OCI-M2 (cell line): ENCODE measurements at regions not wholly inside any gene's neighbourhood (a gene's known extent, or its start where the extent isn't known, plus 50 kb on each side); places are given as distances from the start of the nearest gene placed in this dataset.
"Not testable (repeated sequence)": the region's sequence is repeated elsewhere in the genome, so short reads cannot be mapped to it uniquely, and the experiment has no call there.

ENCODE experiments used
- DNase-seq: peaks from one replicate; lab custom pipeline; 2025; ENCODE audit not compliant: unreplicated experiment; lab: John Stamatoyannopoulos, UW

DNA sequence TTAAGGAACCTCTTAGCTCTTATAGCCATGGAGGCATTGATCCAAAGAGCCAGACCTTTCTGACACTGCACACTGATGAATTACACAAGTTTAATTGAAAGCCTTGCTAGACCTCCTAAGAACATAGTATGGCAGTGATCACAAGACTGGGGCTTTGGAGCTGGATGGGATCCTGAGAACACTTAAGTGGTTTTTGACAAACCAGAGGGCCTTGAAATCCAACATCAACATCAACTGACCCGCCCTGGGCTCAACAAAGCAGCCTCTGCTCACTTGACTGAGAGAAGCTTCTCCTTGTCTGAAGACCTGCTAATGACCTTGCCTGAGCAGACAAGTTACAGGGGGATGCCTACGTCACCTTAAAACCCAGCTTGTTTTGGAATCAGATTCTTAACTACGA is 257.6 kb downstream of the KLF13 start:
- DNase-seq: no peak

DNA sequence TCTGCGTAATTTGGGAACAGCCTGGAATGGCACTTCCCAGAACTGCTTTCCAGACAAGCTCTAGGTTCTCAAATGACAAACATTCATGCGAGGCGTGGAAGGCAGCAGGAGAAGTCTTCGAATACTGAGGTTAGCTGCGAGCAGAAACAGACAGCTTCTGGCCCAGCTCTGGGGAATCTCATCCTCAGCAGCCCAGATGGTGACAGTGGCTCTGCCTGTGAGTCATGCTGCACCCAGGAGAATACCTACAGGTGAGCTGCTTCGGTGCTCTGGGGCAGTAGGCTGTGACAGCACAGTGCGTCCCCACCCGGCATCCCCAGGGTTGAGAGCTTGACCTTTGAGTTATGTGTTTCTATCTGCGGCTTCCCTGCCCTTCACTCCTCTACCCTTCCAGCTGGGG is 258.6 kb downstream of the KLF13 start:
- no peak for DNase-seq

DNA sequence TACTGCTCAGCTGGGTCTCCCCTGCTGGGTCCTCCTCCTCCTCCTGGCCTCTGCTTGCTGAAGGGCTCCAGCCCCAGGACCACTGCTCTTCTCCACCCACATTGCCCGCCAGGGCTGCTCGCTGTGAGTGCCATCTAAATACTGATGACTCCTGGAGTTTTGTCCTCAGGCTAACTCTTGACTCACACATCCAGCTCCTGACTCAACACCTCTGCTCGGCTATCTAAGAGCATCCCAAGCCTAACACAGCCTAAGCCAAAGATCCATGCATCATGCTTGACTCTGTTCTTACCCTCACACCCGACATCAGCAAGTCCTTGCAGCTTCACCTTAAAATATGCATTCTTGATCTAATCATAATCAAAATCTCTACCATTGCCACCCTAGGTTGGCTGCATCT is 260.2 kb downstream of the KLF13 start:
- DNase-seq: no peak

DNA sequence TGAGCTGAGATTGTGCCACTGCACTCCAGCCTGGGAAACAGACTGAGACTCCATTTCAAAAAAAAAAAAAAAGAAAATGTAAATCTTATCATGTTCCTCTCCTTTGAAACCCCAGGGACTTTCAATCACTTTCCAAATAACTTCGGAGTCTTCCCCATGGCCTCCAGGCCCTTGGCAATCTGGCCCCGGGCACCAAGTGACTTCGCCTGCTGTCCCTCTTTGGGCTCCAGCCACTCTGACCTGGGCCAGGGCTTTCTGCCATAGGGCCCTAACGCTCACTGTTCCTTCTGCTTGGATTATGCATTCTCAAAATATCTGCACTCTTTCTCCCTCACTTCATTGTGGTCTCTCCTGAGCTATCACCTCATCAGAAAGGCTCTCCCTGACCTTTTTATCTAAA is 260.9 kb downstream of the KLF13 start:
- no peak for DNase-seq

DNA sequence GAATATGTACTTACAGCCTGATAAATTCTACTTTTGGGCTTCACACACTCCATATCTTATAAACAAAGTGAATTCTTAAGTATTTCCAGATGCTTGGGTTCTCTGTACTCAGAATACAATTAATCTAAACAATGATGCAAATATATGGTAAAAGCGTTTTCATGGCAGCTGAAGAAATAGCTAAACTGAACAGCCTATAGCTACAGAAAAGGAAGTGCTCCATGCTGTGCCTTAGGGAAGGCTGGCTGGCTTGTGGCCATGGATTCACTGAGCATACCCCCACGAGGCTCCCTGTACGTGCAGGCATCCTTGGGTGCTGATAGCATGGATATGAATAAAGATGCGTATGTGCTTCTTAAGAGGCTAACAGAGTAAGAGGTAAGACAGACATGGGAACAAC is 264.0 kb downstream of the KLF13 start:
- DNase-seq: no peak

DNA sequence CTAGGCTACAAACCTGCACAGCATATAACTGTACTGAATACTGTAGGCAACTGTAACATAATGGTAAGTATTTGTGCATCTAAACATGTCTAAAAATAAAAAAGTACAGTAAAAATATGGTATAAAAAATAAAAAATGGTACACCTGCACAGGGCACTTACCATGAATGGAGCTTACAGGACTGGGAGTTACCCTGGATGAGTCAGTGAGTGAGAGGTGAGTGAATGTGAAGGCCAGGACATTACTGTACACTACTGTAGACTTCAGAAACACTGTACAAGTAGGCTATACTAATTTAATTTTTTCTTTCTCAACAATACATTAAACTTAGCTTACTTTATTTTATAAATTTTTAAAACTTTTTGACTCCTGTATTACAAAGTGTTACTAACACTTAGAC is 265.3 kb downstream of the KLF13 start:
- DNase-seq: no peak

DNA sequence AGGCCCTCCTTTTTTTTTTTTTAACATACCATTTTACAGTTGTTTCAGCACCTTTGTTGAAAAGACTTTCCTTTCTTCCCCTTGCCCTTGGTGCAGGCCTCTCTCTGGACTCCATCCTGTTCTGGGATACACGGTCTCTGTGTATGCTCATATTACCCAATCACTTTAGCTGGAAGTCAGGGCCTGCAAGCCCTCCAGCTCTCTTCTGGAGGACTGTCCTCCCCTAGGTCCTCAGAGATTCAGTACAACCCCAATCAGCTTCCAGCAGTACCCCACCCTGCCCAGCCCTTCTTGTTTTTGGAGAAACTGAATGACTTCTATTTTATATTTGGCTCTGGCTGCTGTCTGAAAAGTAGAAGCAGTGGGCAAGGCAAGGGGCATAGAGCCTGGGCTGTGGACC is 270.8 kb downstream of the KLF13 start:
- DNase-seq: no peak

DNA sequence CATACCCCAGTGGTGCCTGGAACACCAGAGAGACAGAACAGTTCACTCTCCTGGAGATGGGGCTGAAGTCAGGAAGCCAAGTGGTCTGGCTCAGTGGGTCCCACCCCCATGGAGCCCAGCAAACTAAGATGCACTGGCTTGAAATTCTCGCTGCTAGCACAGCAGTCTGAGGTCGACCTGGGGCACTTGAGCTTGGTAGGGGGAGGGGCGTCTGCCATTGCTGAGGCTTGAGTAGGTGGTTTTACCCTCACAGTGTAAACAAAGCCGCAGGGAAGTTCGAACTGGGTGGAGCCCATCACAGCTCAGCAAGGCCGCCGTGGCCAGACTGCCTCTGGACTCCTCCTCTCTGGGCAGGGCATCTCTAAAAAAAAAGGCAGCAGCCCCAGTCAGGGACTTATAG is 272.0 kb downstream of the KLF13 start:
- no peak for DNase-seq

DNA sequence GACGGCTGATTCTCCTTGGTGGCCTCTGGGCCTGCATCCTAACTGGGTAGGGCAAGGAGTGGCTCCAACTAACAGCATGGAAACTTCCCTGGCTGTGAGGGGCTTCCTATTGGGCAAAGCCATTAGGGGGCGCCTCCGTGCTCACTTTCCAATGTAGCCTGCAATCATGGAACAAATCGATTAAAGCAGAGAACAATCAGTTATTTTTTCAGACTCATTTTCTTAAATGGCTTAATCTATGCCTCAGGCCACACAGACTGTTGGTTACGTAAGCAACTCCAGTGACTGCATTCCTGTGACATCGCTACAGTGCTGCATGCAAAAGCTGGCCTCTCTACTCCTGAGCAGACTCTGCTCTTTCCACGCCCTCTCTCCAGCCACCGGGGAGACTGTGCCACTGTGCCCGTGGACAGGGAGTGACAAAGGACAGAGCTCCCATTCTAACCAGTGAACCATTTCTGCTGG is 278.9 kb downstream of the KLF13 start:
- DNase-seq: no peak

DNA sequence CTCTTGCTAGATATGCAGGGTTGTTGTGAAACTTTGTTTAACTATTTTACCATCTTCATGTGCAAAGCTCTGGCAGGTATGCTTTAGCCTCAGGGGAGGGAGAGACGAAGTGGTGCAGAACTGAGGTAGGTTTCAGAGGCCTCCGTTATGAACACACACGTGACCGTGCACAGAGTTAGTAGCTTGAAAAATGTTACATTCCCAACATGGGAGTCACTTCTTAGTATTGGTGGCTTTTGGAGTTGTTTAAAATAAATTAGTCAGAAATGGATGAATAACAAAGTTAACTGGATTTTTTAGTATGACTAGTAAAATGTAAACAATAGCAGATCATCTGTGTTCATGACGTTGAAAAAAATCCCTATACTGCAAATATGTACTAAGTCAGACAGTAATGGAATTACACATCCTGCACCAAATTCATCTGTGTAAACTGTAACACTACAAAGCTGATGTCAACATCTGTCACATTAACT is 279.6 kb downstream of the KLF13 start:
- no peak for DNase-seq

DNA sequence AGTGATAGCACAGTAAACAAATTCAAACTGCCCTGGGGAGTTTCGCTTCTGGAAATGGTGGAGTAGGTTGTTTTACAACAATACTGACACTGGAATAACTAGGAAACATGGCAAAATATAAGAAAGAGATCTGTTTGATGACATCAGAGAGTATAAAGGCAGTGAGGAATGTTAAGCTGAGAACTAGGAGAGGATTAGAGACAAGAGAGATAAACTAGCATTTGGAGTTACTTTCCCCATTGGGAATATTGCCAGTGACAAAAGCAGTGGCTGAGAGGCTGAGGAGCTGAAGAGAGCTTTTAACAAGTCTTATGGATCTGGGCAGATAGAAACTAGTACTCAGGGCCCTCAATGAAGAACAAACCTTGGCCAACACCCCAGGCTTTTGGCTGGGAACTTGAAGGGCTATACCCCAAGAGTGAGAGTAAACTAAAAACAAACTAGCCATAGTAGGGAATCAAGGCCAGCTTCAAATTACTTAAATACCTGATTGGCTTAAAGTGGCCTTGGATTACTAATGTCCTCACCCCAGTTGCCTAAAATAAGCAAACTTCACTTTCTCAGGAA is 280.4 kb downstream of the KLF13 start:
- no peak for DNase-seq

DNA sequence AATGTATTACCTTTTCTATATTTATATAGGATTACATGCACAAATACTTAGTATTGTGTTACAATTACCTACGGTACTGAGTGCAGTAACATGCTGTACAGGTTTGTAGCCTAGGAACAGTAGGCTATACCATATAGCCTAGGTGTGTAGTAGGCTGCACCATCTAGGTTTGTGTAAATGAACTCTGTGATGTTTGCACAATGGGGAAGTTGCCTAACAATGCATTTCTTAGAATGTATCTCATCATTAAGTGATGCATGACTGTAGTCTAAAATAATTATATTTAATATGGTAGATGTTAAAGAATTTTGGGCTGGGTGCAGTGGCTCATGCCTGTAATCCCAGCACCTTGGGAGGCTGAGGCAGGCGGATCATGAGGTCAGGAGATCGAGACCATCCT is 281.0 kb downstream of the KLF13 start:
- no peak for DNase-seq

DNA sequence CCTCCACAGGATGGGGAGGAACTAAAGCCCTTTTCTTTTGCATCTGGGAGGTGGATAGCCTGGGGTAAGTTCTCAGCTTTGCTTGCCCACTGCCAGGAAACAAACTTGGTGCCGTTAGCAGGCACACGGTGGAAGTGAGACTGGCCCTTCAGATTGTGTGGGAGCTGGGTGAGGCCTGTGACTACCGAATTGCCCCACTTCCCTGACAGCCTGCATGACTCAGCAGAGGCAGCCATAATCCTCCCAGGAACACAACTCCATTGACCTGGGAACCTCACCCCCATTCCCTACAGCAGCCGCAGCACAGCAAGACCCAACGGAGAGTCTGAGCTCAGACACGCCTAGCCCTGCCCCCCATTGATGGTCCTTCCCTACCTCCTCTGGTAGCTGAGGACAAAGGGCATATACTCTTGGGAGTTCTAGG is 282.6 kb downstream of the KLF13 start:
- DNase-seq: no peak

DNA sequence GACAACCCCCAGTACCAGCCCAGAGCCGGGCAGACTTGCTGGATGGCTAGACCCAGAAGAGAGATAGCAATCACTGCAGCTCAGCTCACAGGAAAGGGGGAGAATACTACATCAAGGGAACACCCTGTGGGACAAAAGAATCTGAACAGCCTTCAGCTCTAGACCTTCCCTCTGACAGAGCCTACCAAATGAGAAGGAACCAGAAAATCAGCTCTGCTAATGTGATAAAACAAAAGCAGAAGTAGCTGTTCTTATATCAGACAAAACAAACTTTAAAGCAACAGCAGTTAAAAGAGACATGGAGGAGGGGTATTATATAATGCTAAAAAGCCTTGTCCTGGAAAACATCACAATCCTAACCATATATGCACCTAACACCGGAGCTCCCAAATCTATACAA is 283.3 kb downstream of the KLF13 start:
- DNase-seq: no peak

DNA sequence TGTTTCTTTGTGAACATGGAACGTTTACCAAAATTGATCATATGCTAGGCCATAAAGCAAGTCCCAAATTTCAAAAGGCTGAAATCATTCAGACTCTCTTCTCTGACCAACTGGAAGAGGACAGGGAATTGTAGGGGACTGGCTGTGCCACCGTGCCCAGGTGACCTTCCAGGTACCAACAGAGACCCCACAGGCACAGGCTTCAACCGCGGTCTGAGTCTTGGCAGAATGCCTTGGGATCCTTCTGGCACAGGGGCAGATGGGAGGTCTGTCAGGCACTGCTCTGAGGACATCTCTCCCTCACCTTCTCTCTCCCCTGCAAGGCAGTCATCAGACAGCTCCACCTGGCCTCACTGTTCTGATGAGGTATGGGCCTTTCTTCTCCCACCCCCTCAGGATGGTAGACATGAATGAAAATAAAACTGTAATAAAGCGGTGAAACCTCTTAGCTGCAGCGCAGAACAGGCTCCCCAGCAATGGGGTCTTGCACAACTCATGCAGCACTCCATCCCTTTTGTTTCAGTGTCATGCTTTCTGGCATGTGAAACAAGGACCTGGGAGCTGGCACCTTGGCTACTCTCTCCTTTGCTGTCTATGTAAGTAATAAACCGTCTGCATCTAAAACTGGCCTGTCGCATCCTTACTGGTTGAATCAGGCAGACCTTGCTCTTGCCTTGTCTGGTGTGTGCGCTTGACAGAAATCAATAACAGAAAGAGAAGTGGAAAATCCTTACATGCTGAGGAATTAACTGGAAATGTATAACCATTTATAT is 289.2 kb downstream of the KLF13 start:
- DNase-seq: no peak

DNA sequence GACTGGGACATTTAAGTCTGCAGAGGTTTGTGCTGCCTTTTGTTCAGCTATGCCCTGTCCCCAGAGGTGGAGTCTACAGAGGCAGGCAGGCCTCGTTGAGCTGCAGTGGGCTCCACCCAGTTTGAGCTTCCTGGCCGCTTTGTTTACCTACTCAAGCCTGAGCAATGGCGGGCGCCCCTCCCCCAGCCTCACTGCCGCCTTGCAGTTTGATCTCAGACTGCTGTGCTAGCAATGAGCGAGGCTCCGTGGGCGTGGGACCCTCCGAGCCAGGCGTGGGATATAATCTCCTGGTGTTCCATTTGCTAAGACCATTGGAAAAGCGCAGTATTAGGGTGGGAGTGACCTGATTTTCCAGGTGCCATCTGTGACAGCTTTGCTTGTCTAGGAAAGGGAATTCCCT is 296.7 kb downstream of the KLF13 start:
- DNase-seq: not testable (repeated sequence)

DNA sequence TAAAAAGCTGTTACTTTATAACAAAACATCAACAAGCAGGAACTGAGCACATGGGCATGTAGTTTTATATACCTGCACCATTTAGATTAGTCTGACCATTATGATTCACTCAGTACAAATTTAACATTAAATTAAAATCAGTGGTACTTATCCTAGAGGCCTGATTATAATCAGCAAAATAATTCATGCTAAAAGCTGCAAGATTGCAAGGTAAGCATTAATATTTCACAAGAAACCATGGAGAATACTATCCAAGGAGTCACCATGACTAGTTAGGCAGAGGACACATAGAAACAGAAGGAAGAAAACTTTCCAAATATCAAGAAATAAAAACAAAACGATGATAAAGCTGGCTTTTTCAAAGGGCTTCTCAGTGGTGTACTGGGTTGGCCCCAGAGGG is 297.5 kb downstream of the KLF13 start:
- not testable (repeated sequence) for DNase-seq

DNA sequence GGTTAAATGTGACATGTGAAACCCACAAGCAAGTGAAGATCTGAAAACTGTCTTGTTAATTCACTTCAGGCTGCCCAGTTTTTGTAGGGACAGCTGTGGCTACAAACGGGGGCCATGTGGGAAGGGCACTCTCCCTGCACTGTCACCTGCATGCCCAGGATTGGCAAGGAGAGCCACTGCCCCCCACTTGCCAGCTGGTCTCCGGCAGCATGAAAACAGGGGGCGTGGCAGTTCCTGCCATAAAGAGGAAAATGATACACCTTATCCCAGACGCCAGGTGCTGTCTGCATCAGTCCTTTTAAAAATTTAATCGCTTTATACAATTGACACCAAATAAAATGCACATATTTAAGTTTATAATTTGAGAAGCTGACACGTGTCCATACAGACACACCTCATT is 309.1 kb downstream of the KLF13 start:
- not testable (repeated sequence) for DNase-seq

DNA sequence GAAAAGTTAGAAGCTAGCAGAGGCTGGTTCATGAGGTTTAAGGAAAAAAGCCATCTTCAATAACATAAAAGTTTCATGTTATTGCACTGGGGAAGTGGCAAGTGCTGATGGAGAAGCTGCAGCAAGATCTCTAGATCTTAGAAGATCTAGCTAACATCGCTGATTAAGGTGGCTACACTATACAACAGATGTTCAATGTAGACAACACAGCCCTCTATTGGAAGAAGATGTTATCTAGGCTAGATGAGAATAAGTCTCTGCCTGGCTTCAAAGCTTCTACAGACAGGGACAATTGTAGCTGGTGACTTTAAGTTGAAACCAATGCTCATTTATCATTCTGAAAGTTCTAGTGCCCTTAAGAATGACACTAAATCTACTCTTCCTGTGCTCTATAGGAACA is 310.3 kb downstream of the KLF13 start:
- DNase-seq: not testable (repeated sequence)

DNA sequence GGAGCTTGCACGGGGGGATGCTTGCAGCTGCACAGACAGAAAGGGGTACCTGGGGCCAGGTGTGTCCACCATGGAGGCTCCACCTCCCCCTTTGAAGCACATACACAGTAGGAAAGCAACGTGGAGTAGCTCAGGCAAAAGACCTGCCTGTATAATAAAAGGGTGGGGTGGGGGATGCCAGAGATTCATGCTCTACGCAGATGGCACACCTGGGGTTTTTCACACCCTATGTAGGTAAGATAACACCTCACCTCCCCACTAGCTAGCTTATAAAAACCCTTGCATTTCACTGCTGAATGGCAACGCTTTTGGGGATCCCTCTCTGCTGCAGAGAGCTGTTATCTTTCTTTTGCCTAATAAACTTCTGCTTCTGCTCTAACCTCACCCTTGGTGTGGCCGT is 317.3 kb downstream of the KLF13 start:
- not testable (repeated sequence) for DNase-seq

DNA sequence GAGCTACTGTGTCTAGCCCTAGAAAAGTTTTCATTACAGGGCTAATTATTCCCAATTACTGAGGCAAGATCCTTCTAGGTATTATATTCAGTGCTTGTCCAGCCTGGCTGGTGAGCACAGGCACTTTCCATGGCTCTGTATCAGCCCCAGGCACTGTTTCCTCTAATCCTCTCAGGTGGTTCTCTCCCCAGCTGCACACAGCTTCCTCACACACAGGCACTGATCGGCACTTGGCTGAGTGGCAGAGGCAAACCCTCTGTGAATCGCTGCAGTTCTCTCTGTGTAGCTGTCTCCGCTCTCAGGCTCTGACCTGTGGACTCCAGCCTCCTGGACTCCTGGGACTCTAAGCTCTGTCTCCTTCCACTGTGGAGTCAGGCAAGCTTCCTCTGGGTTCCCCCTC is 318.1 kb downstream of the KLF13 start:
- not testable (repeated sequence) for DNase-seq

DNA sequence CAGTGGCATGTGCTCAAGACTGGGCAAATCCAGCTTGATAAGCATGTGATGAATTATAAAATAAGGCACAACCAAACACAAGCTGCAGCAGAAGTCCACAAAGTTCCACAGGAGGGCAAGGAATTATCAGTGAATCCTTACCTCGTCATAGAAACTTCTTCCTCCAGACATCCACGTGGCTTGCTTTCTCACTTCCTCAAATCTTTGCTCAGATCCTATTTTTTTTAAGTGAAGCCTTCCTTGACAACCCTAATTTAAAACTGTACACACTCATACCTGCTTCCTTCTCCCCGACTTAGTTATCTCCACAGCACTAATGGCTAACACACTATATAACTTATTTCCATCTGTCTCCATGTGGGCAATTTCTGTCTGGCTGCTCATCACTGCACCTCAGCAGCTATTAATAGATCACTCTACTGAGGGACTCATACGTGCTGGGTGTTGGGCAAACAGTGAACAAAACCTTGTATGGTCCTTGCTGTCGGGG is 320.7 kb downstream of the KLF13 start:
- not testable (repeated sequence) for DNase-seq
